ENCODE measurements at regions not wholly inside any gene's neighbourhood (a gene's known extent, or its start where the extent isn't known, plus 50 kb on each side); places are given as distances from the start of the nearest gene placed in this dataset.

DNA sequence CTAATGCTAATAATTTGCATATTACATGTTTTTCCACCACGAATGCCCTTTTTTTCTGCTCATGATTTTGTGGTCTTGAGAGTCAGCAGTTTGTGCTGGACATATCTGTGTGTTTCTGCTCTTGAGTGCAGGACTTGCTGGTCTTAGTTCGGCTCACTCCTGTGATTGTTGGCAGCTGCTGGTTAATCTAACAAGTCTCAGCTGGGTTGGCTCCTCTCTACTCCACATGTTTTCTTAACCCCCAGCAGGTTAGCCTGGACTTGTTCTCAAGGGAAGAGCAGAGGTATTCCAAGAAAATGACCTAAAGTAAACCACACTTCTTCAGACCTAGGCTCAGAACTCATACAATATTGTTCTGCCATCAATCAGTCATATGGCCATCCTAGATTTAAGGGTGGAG is 1238.9 kb downstream of the XPNPEP1 start:
- Histone ChIP-seq H3K9ac (ENCODE audit: low read depth, low read length, poor library complexity, severe bottlenecking) (no peak overlapping the region), H3K9me2 (replicated peaks; ENCODE audit: low read depth, low read length) (0 out of 2 replicates have a peak, but pooled peaks cover 3% of the 10 kb centered on the region), H3K4me2 (ENCODE audit: low read depth, low read length, poor library complexity, severe bottlenecking) (no peak overlapping the region), H2AFZ (ENCODE audit: low read length) (no peak overlapping the region), H3K9me3 (ENCODE audit: insufficient read depth, low read depth, low read length) (no peaks in the 10 kb centered on the region), H3K36me3 (ENCODE audit: insufficient read depth, low read length) (no peaks in the 10 kb centered on the region), H3K4me3 (ENCODE audit: low read length, poor library complexity, severe bottlenecking) (no peak overlapping the region), H3F3A (ENCODE audit: low read depth) (no peaks in the 10 kb centered on the region), H3K4me1 (ENCODE audit: insufficient read depth, low read length, poor library complexity, severe bottlenecking) (no peaks in the 10 kb centered on the region), H3K27me3 (ENCODE audit: insufficient read depth, low read length, poor library complexity, severe bottlenecking) (no peaks in the 10 kb centered on the region), H3K79me2 (ENCODE audit: insufficient read depth, low read length) (no peaks in the 10 kb centered on the region), H4K20me1 (ENCODE audit: insufficient read depth, low read length, poor library complexity, severe bottlenecking) (no peaks in the 10 kb centered on the region)
- TF ChIP-seq EZH2phosphoT487 (IDR thresholded peaks at IDR 0.05; ENCODE audit: borderline replicate concordance): no peak
- TF ChIP-seq, protein P1, sequence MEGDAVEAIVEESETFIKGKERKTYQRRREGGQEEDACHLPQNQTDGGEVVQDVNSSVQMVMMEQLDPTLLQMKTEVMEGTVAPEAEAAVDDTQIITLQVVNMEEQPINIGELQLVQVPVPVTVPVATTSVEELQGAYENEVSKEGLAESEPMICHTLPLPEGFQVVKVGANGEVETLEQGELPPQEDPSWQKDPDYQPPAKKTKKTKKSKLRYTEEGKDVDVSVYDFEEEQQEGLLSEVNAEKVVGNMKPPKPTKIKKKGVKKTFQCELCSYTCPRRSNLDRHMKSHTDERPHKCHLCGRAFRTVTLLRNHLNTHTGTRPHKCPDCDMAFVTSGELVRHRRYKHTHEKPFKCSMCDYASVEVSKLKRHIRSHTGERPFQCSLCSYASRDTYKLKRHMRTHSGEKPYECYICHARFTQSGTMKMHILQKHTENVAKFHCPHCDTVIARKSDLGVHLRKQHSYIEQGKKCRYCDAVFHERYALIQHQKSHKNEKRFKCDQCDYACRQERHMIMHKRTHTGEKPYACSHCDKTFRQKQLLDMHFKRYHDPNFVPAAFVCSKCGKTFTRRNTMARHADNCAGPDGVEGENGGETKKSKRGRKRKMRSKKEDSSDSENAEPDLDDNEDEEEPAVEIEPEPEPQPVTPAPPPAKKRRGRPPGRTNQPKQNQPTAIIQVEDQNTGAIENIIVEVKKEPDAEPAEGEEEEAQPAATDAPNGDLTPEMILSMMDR (conservative IDR thresholded peaks at IDR 0.05; ENCODE audit: low read length): no peak

DNA sequence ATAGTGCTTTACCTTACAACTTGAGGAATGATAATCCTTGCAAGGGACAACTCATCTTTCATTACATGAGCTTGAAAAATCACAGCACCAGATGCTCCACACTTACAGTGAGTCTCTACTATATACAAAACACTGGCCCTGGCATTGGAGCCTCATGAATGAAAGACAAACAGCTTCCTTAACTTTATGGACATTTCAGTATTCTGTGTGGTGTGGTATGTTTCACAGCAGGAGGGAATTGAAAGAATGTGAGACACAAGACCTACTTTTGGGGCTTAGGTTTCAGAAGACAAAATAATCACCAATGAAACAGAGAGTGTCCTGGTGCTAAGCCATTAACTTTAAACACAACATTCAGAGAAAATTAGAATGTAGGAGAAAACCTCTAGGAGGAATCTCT is 1249.6 kb downstream of the XPNPEP1 start:
- H3K36me3 ChIP-seq (ENCODE audit: insufficient read depth, low read length): no peaks in the 10 kb centered on the region
- H3K9ac ChIP-seq (ENCODE audit: low read depth, low read length, poor library complexity, severe bottlenecking): no peak overlapping the region
- no peaks in the 10 kb centered on the region for H3F3A ChIP-seq (ENCODE audit: low read depth)
- H3K4me2 ChIP-seq (ENCODE audit: low read depth, low read length, poor library complexity, severe bottlenecking): no peak overlapping the region
- TF ChIP-seq, protein P1 (conservative IDR thresholded peaks at IDR 0.05; ENCODE audit: low read length): no peak
- no peak for TF ChIP-seq EZH2phosphoT487 (IDR thresholded peaks at IDR 0.05; ENCODE audit: borderline replicate concordance)
- no peaks in the 10 kb centered on the region for H3K79me2 ChIP-seq (ENCODE audit: insufficient read depth, low read length)
- no peaks in the 10 kb centered on the region for H3K27me3 ChIP-seq (ENCODE audit: insufficient read depth, low read length, poor library complexity, severe bottlenecking)
- no peaks in the 10 kb centered on the region for H4K20me1 ChIP-seq (ENCODE audit: insufficient read depth, low read length, poor library complexity, severe bottlenecking)
- H3K4me1 ChIP-seq (ENCODE audit: insufficient read depth, low read length, poor library complexity, severe bottlenecking): no peaks in the 10 kb centered on the region
- H2AFZ ChIP-seq (ENCODE audit: low read length): no peak overlapping the region
- H3K4me3 ChIP-seq (ENCODE audit: low read length, poor library complexity, severe bottlenecking): no peak overlapping the region
- H3K9me2 ChIP-seq (replicated peaks; ENCODE audit: low read depth, low read length): no peaks in the 10 kb centered on the region
- H3K9me3 ChIP-seq (ENCODE audit: insufficient read depth, low read depth, low read length): no peaks in the 10 kb centered on the region

DNA sequence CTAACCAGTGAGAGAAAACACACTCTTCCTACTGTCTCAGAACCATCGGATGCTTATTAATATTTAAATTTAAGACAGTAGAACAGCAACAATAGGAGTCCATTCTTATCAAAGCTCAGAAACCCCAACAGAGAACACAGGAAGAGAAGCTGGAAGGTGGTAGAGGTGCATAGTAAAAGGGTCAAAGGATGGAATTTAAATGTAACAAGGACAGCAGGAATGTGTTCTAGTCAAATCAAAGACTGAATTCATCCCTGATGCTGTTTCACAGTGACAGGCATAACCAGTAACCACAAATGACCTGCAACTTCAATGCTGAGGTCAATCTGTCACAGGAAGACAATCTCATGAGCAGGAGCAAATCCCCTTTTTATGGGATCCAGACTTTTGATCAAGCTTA is 1259.7 kb downstream of the XPNPEP1 start:
- H3K9me2 ChIP-seq (replicated peaks; ENCODE audit: low read depth, low read length): no peaks in the 10 kb centered on the region
- no peak for TF ChIP-seq EZH2phosphoT487 (IDR thresholded peaks at IDR 0.05; ENCODE audit: borderline replicate concordance)
- TF ChIP-seq, protein P1 (conservative IDR thresholded peaks at IDR 0.05; ENCODE audit: low read length): no peak
- H3K4me1 ChIP-seq (ENCODE audit: insufficient read depth, low read length, poor library complexity, severe bottlenecking): no peaks in the 10 kb centered on the region
- no peaks in the 10 kb centered on the region for H4K20me1 ChIP-seq (ENCODE audit: insufficient read depth, low read length, poor library complexity, severe bottlenecking)
- H3K79me2 ChIP-seq (ENCODE audit: insufficient read depth, low read length): no peaks in the 10 kb centered on the region
- H3K4me2 ChIP-seq (ENCODE audit: low read depth, low read length, poor library complexity, severe bottlenecking): no peak overlapping the region
- H3F3A ChIP-seq (ENCODE audit: low read depth): no peaks in the 10 kb centered on the region
- H3K4me3 ChIP-seq (ENCODE audit: low read length, poor library complexity, severe bottlenecking): no peak overlapping the region
- H3K9ac ChIP-seq (ENCODE audit: low read depth, low read length, poor library complexity, severe bottlenecking): no peak overlapping the region
- H2AFZ ChIP-seq (ENCODE audit: low read length): no peak overlapping the region
- no peaks in the 10 kb centered on the region for H3K36me3 ChIP-seq (ENCODE audit: insufficient read depth, low read length)
- no peaks in the 10 kb centered on the region for H3K27me3 ChIP-seq (ENCODE audit: insufficient read depth, low read length, poor library complexity, severe bottlenecking)
- H3K9me3 ChIP-seq (ENCODE audit: insufficient read depth, low read depth, low read length): no peaks in the 10 kb centered on the region

Data from Loucy (cell line).